ENCODE measurements at regions not wholly inside any gene's neighbourhood (a gene's known extent, or its start where the extent isn't known, plus 50 kb on each side); places are given as distances from the start of the nearest gene placed in this dataset.

- no peak overlapping the region for H3K27ac ChIP-seq (ENCODE audit: low read depth in 1 of 2, low read length in 2 of 2)
- peaks cover 32 to 46% of the 10 kb centered on the region in 2 donors for H3K4me1 ChIP-seq (ENCODE audit: control insufficient read depth in 1 of 2, insufficient read depth in 2 of 2, low read length in 2 of 2)
- Mint-ChIP-seq H3K27ac (peak overlapping the region in 1 of 7 donors; percentile 18), H3K27me3 (ENCODE audit: low read depth in 3 of 3) (peaks cover 0 to 3% (median 0%) of the 10 kb centered on the region in 3 donors), H3K9me3 (peaks cover 0 to 4% (median 2%) of the 10 kb centered on the region in 7 donors), H3K4me1 (peaks cover 42% of the 10 kb centered on the region), H3K4me3 (no peak overlapping the region), H3K36me3 (peaks cover 0 to 4% of the 10 kb centered on the region in 2 donors)
- intact Hi-C loops (cut with micrococcal nuclease) = loop anchor here in 1 of 2 donors (5.0 to 10.0 kb wide), 2 partner anchors 57 to 95 kb away; no protein-coding TSS in a partner anchor
- no peak overlapping the region for H3K4me3 ChIP-seq (replicated peaks in 1 of 3; ENCODE audit: low read depth in 2 of 3, low read length in 3 of 3)
- no peaks in the 10 kb centered on the region for H3K27me3 ChIP-seq (ENCODE audit: control insufficient read depth in 2 of 2, insufficient read depth in 2 of 2, low read length in 2 of 2)
- H3K36me3 ChIP-seq (replicated peaks in 1 of 2; ENCODE audit: control insufficient read depth in 1 of 2, insufficient read depth in 2 of 2, low read length in 2 of 2) = no peaks in the 10 kb centered on the region
- no peak overlapping the region for H3K4me2 ChIP-seq (replicated peaks; ENCODE audit: extremely low read depth, low read length, poor library complexity, severe bottlenecking)
- no peak overlapping the region for H3K9ac ChIP-seq (ENCODE audit: insufficient read depth, low read length, poor library complexity, severe bottlenecking)
- 95% methylated on average over 9 of the region's 14 CpGs for WGBS (ENCODE audit: insufficient coverage)
- DNase-seq = no peak
- H3K9me3 ChIP-seq (replicated peaks in 1 of 2; ENCODE audit: control insufficient read depth in 1 of 2, insufficient read depth in 1 of 2, low read length in 2 of 2) = peaks cover 0 to 4% of the 10 kb centered on the region in 2 donors
- no peak for TF ChIP-seq CTCF (IDR thresholded peaks at IDR 0.05)
- H2AFZ ChIP-seq (ENCODE audit: insufficient read depth, low read depth, low read length, poor library complexity, severe bottlenecking) = no peak overlapping the region
- H3K79me2 ChIP-seq (ENCODE audit: insufficient read depth, low read length) = no peaks in the 10 kb centered on the region
- no peaks in the 10 kb centered on the region for H4K20me1 ChIP-seq (ENCODE audit: insufficient read depth, low read length)
Observed at GRCh38 chr2:239600001-239600593, 199.3 kb upstream of the HDAC4 start.

- Mint-ChIP-seq H3K36me3 (peaks cover 0 to 4% of the 10 kb centered on the region in 2 donors), H3K9me3 (peaks cover 0 to 4% (median 2%) of the 10 kb centered on the region in 7 donors), H3K4me3 (no peak overlapping the region), H3K4me1 (peaks cover 42% of the 10 kb centered on the region), H3K27ac (no peak overlapping the region), H3K27me3 (ENCODE audit: low read depth in 3 of 3) (peaks cover 0 to 3% (median 0%) of the 10 kb centered on the region in 3 donors)
- Histone ChIP-seq H3K27me3 (ENCODE audit: control insufficient read depth in 2 of 2, insufficient read depth in 2 of 2, low read length in 2 of 2) (no peaks in the 10 kb centered on the region), H2AFZ (ENCODE audit: insufficient read depth, low read depth, low read length, poor library complexity, severe bottlenecking) (no peak overlapping the region), H4K20me1 (ENCODE audit: insufficient read depth, low read length) (no peaks in the 10 kb centered on the region), H3K79me2 (ENCODE audit: insufficient read depth, low read length) (no peaks in the 10 kb centered on the region), H3K36me3 (replicated peaks in 1 of 2; ENCODE audit: control insufficient read depth in 1 of 2, insufficient read depth in 2 of 2, low read length in 2 of 2) (no peaks in the 10 kb centered on the region), H3K9me3 (replicated peaks in 1 of 2; ENCODE audit: control insufficient read depth in 1 of 2, insufficient read depth in 1 of 2, low read length in 2 of 2) (peaks cover 0 to 4% of the 10 kb centered on the region in 2 donors), H3K27ac (ENCODE audit: low read depth in 1 of 2, low read length in 2 of 2) (no peak overlapping the region), H3K4me2 (replicated peaks; ENCODE audit: extremely low read depth, low read length, poor library complexity, severe bottlenecking) (no peak overlapping the region), H3K4me1 (ENCODE audit: control insufficient read depth in 1 of 2, insufficient read depth in 2 of 2, low read length in 2 of 2) (peaks cover 32 to 38% of the 10 kb centered on the region in 2 donors), H3K9ac (ENCODE audit: insufficient read depth, low read length, poor library complexity, severe bottlenecking) (no peak overlapping the region), H3K4me3 (replicated peaks in 1 of 3; ENCODE audit: low read depth in 2 of 3, low read length in 3 of 3) (no peak overlapping the region)
- WGBS (ENCODE audit: insufficient coverage) = 84% methylated on average over 7 of the region's 14 CpGs
- DNase-seq = no peak
- intact Hi-C loops (cut with micrococcal nuclease) = no loop called here
- no peak for TF ChIP-seq CTCF (IDR thresholded peaks at IDR 0.05)
Observed at GRCh38 chr2:239599299-239599698, 198.5 kb upstream of the HDAC4 start.
